GM23338 (cell line): ENCODE measurements at regions not wholly inside any gene's neighbourhood (a gene's known extent, or its start where the extent isn't known, plus 50 kb on each side); places are given as distances from the start of the nearest gene placed in this dataset.

Source experiments
- CTCF ChIP-seq, 2 experiments: fragments of 200-600 bp in 1 of 2; sonication (generic) in 1 of 2; conservative IDR thresholded peaks; 2 replicates each; pipeline versions ENCODE4 v1.5.1 to v1.6.1; 2016 to 2017; ENCODE audit warnings: antibody characterized with exemption in 2 of 2, low read depth in 2 of 2, mild to moderate bottlenecking in 2 of 2, moderate library complexity in 1 of 2
- EZH2 ChIP-seq: fragments of 200-600 bp; sonication (generic); IDR thresholded peaks from one replicate; pipeline ENCODE4 v1.8.0; 2017; ENCODE audit warnings: antibody characterized with exemption, mild to moderate bottlenecking, low read depth; ENCODE audit not compliant: unreplicated experiment
- EZH2phosphoT487 ChIP-seq: fragments of 200-600 bp; sonication (generic); IDR thresholded peaks from one replicate; pipeline ENCODE4 v1.8.1; 2018; ENCODE audit warnings: antibody characterized with exemption; ENCODE audit not compliant: unreplicated experiment
- JUNB ChIP-seq: IDR thresholded peaks from one replicate; pipeline ENCODE4 v1.6.1; 2016; ENCODE audit warnings: antibody characterized with exemption; ENCODE audit not compliant: unreplicated experiment
- POLR2AphosphoS5 ChIP-seq: IDR thresholded peaks from 2 replicates; pipeline ENCODE4 v1.6.1; 2016; ENCODE audit warnings: antibody characterized with exemption, low read depth
- REST ChIP-seq: IDR thresholded peaks from one replicate; pipeline ENCODE4 v1.6.1; 2018; ENCODE audit warnings: antibody characterized with exemption; ENCODE audit not compliant: unreplicated experiment
- STAT1 ChIP-seq: IDR thresholded peaks from one replicate; pipeline ENCODE4 v1.6.1; 2016; ENCODE audit warnings: antibody characterized with exemption; ENCODE audit not compliant: unreplicated experiment
- ZNF114 ChIP-seq: fragments of 250-450 bp; sonication (Bioruptor Pico); IDR thresholded peaks from 2 replicates; pipeline ENCODE4 v1.5.0; 2020; ENCODE audit warnings: mild to moderate bottlenecking, moderate library complexity

GRCh38 chr2:12288048-12288447, 428.7 kb upstream of the TRIB2 start:
- TF ChIP-seq POLR2AphosphoS5 = no peak
- TF ChIP-seq REST = no peak
- no peak for TF ChIP-seq CTCF (conservative IDR thresholded peaks at IDR 0.05; ENCODE audit: low read depth in 2 of 2)
- TF ChIP-seq EZH2phosphoT487 = no peak
- no peak for TF ChIP-seq EZH2
- no peak for TF ChIP-seq JUNB
- no peak for TF ChIP-seq STAT1
- no peak for TF ChIP-seq ZNF114 (CRISPR knock-in tag)
